A549 (cell line): ENCODE measurements at regions not wholly inside any gene's neighbourhood (a gene's known extent, or its start where the extent isn't known, plus 50 kb on each side); places are given as distances from the start of the nearest gene placed in this dataset.

Source experiments
- ATAC-seq, 2 experiments: fragments of 200-7000 bp in 1 of 2; fragments of >200 bp in 1 of 2; cut with Nextera tagmentation in 1 of 2; cut with Tn5 transposase in 1 of 2; 3 replicates each; pipeline versions ENCODE4 v1.8.0 to v1.9.1; 2018 to 2020; ENCODE audit warnings: mild to moderate bottlenecking in 1 of 2, moderate library complexity in 1 of 2
- CTCF ChIA-PET: fragments of 300-600 bp; sonication (Branson Sonifier 250); formaldehyde crosslinking; extraction: SDS; loops from one replicate; lab custom pipeline; 2021; ENCODE audit warnings: antibody characterized with exemption, inconsistent platforms; lab: Yijun Ruan, JAX
- POLR2A ChIA-PET: fragments of 350-600 bp; formaldehyde crosslinking; extraction: SDS; loops from one replicate; lab custom pipeline; 2021; ENCODE audit warnings: antibody characterized with exemption, inconsistent platforms; lab: Yijun Ruan, JAX
- DNase-seq, 2 experiments: peaks; one replicate each; pipeline versions ENCODE4 v3.0.0 to v3.0.0-alpha.2; 2011 to 2016; ENCODE audit warnings: low read depth in 1 of 2, low spot score in 1 of 2
- FAIRE-seq: peaks from 2 replicates; lab custom pipeline; 2011; peaks lifted over from hg19 to GRCh38; lab: Jason Lieb, UNC
- H3K27ac ChIP-seq, 2 experiments: fragments of >200 bp; sonication (Bioruptor Twin); formaldehyde crosslinking; 3 replicates each; pipeline ENCODE4 v1.5.1; 2016 to 2017
- H3K4me1 ChIP-seq: fragments of >200 bp; sonication (Bioruptor Twin); formaldehyde crosslinking; 3 replicates; pipeline ENCODE4 v1.6.1; 2016
- H3K4me2 ChIP-seq: fragments of >200 bp; sonication (Bioruptor Twin); formaldehyde crosslinking; 3 replicates; pipeline ENCODE4 v1.6.1; 2016
- H3K4me3 ChIP-seq: fragments of >200 bp; sonication (Bioruptor Twin); formaldehyde crosslinking; 3 replicates; pipeline ENCODE4 v1.5.1; 2016
- H3K9me3 ChIP-seq: fragments of >200 bp; sonication (Bioruptor Twin); formaldehyde crosslinking; 3 replicates; pipeline ENCODE4 v1.6.1; 2016
- E2F6 ChIP-seq: IDR thresholded peaks from 2 replicates; pipeline ENCODE4 v1.6.1; 2012; ENCODE audit warnings: low read depth, borderline replicate concordance
- EHF ChIP-seq: fragments of 250-450 bp; sonication (Bioruptor Pico); IDR thresholded peaks from 2 replicates; pipeline ENCODE4 v1.5.0; 2020; ENCODE audit warnings: mild to moderate bottlenecking
- ELK1 ChIP-seq: fragments of 150-350 bp; IDR thresholded peaks from 2 replicates; pipeline ENCODE4 v1.6.1; 2014; ENCODE audit warnings: low read depth, mild to moderate bottlenecking, low read length
- EP300 ChIP-seq, 2 experiments: fragments of >200 bp; sonication (Bioruptor Twin); formaldehyde crosslinking; IDR thresholded peaks; 2 replicates in 1 of 2; 3 replicates in 1 of 2; pipeline ENCODE4 v1.6.1; 2016 to 2017
- FOSB ChIP-seq: fragments of 250-450 bp; sonication (Bioruptor Pico); IDR thresholded peaks from 2 replicates; pipeline ENCODE4 v1.5.0; 2020; ENCODE audit warnings: mild to moderate bottlenecking, moderate library complexity
- HEYL ChIP-seq: fragments of 250-450 bp; sonication (Bioruptor Pico); IDR thresholded peaks from 2 replicates; pipeline ENCODE4 v1.8.0; 2021; ENCODE audit warnings: mild to moderate bottlenecking, moderate library complexity
- JUN ChIP-seq, 2 experiments: fragments of >200 bp; sonication (Bioruptor Twin); formaldehyde crosslinking; IDR thresholded peaks; 2 replicates in 1 of 2; 3 replicates in 1 of 2; pipeline ENCODE4 v1.6.1; 2016 to 2017
- KDM5A ChIP-seq: fragments of 200-600 bp; sonication (generic); IDR thresholded peaks from 2 replicates; pipeline ENCODE4 v1.6.1; 2016; ENCODE audit warnings: antibody characterized with exemption, mild to moderate bottlenecking
- MAX ChIP-seq: IDR thresholded peaks from 2 replicates; pipeline ENCODE4 v1.6.1; 2012
- MYC ChIP-seq: IDR thresholded peaks from 2 replicates; pipeline ENCODE4 v1.6.1; 2012; ENCODE audit warnings: mild to moderate bottlenecking, inconsistent platforms, low read length, improper control_type of control experiment, borderline replicate concordance
- NFE2L2 ChIP-seq: fragments of 150-350 bp; conservative IDR thresholded peaks from 2 replicates; pipeline ENCODE4 v1.6.1; 2014; ENCODE audit warnings: low read length
- NPAS2 ChIP-seq: fragments of 250-450 bp; sonication (Bioruptor Pico); IDR thresholded peaks from 2 replicates; pipeline ENCODE4 v1.8.0; 2022; ENCODE audit warnings: mild to moderate bottlenecking, moderate library complexity, borderline replicate concordance
- RCOR1 ChIP-seq: fragments of 150-350 bp; IDR thresholded peaks from 2 replicates; pipeline ENCODE4 v1.6.1; 2014; ENCODE audit warnings: antibody characterized with exemption, low read length, low read depth
- REST ChIP-seq: fragments of 200-600 bp; sonication (generic); IDR thresholded peaks from 2 replicates; pipeline ENCODE4 v1.6.1; 2016; ENCODE audit warnings: antibody characterized with exemption, mild to moderate bottlenecking, moderate library complexity
- SREBF2 ChIP-seq: fragments of 450-650 bp; IDR thresholded peaks from 2 replicates; pipeline ENCODE4 v1.6.1; 2014; ENCODE audit warnings: mild to moderate bottlenecking, moderate library complexity
- TP53 ChIP-seq: fragments of 250-450 bp; sonication (Bioruptor Pico); IDR thresholded peaks from 2 replicates; pipeline ENCODE4 v1.5.0; 2021; ENCODE audit warnings: mild to moderate bottlenecking, moderate library complexity
- USF2 ChIP-seq: fragments of 450-650 bp; IDR thresholded peaks from 2 replicates; pipeline ENCODE4 v1.6.1; 2014; ENCODE audit warnings: antibody characterized with exemption
- ZFP36 ChIP-seq: fragments of 450-650 bp; IDR thresholded peaks from 2 replicates; pipeline ENCODE4 v1.6.1; 2014; ENCODE audit warnings: borderline replicate concordance; ENCODE audit not compliant: partially characterized antibody
- WGBS: methylation state at CpG from one replicate; pipeline ENCODE4 v1.1.6; 2017; ENCODE audit errors: missing lambda C conversion rate; 5-methylcytosine and 5-hydroxymethylcytosine counted together
- TF ChIP-seq, protein P1 (sequence below): fragments of >200 bp; sonication (Bioruptor Twin); formaldehyde crosslinking; IDR thresholded peaks from 3 replicates; pipeline ENCODE4 v1.5.1; 2016

GRCh38 chr11:59008947-59009346 is 69.7 kb downstream of the GLYATL1 start:
- ChIA-PET CTCF (no interaction called here), POLR2A (no interaction called here)
- Histone ChIP-seq H3K4me3 (no peak overlapping the region), H3K4me2 (no peak overlapping the region), H3K4me1 (no peaks in the 10 kb centered on the region), H3K27ac (no peak overlapping the region), H3K9me3 (no peaks in the 10 kb centered on the region)
- no peak for FAIRE-seq
- no peak for TF ChIP-seq NFE2L2
- no peak for TF ChIP-seq JUN (IDR thresholded peaks at IDR 0.05)
- TF ChIP-seq MAX, result no peak
- TF ChIP-seq E2F6, result no peak
- no peak for TF ChIP-seq FOSB (CRISPR knock-in tag)
- no peak for TF ChIP-seq TP53 (CRISPR knock-in tag)
- no peak for TF ChIP-seq HEYL (CRISPR knock-in tag)
- TF ChIP-seq SREBF2, result no peak
- no peak for TF ChIP-seq EP300 (IDR thresholded peaks at IDR 0.05)
- no peak for TF ChIP-seq KDM5A
- no peak for TF ChIP-seq ELK1
- ATAC-seq, result no peak
- 0% methylated on average over 1 of the region's 1 CpG for WGBS
- no peak for DNase-seq

DNA sequence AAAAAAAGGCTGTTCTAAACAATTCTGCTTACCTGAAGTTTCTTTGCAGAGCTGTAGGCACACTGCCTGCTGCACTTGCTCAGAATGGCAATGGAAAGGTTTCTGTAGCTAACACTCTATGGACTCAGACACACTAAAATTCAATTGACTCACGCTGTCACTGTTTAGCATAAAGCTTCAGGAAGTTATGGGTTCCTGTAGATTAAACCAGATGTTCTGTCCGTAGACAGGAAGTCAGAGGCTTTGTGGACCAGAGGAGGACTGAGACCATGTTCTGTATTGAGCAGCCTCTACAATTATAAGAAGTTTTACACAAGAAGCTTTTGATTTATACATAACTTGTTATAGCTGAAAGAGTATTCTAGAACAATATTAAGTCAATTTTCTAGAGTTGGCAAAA is 70.4 kb downstream of the GLYATL1 start:
- H3K4me1 ChIP-seq, result no peaks in the 10 kb centered on the region
- H3K4me3 ChIP-seq, result no peak overlapping the region
- no peak for TF ChIP-seq NFE2L2
- TF ChIP-seq RCOR1, result no peak
- no peak for TF ChIP-seq JUN (IDR thresholded peaks at IDR 0.05)
- TF ChIP-seq USF2, result no peak
- TF ChIP-seq MYC, result no peak
- TF ChIP-seq, protein P1, sequence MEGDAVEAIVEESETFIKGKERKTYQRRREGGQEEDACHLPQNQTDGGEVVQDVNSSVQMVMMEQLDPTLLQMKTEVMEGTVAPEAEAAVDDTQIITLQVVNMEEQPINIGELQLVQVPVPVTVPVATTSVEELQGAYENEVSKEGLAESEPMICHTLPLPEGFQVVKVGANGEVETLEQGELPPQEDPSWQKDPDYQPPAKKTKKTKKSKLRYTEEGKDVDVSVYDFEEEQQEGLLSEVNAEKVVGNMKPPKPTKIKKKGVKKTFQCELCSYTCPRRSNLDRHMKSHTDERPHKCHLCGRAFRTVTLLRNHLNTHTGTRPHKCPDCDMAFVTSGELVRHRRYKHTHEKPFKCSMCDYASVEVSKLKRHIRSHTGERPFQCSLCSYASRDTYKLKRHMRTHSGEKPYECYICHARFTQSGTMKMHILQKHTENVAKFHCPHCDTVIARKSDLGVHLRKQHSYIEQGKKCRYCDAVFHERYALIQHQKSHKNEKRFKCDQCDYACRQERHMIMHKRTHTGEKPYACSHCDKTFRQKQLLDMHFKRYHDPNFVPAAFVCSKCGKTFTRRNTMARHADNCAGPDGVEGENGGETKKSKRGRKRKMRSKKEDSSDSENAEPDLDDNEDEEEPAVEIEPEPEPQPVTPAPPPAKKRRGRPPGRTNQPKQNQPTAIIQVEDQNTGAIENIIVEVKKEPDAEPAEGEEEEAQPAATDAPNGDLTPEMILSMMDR, result no peak
- no peak for TF ChIP-seq ZFP36
- TF ChIP-seq NPAS2 (CRISPR knock-in tag), result no peak
- TF ChIP-seq E2F6, result no peak
- no peak for TF ChIP-seq EHF (CRISPR knock-in tag)
- TF ChIP-seq REST, result no peak
- TF ChIP-seq, all 56 proteins: peak for 0
- no peak overlapping the region for H3K4me2 ChIP-seq
- no peak for ATAC-seq
- no peak overlapping the region for H3K27ac ChIP-seq
- no peak for DNase-seq
- ChIA-PET CTCF (interaction anchor here (0.9 kb wide), 1 partner anchor 44 kb away, joined by 3 read pairs; no protein-coding TSS in a partner anchor), POLR2A (no interaction called here)
- no peaks in the 10 kb centered on the region for H3K9me3 ChIP-seq
- WGBS, result 0% methylated on average over 2 of the region's 2 CpGs
- FAIRE-seq, result no peak
